SK-N-SH (cell line): ENCODE measurements at regions not wholly inside any gene's neighbourhood (a gene's known extent, or its start where the extent isn't known, plus 50 kb on each side); places are given as distances from the start of the nearest gene placed in this dataset.

Source experiments
- CTCF ChIA-PET: fragments of 300-600, 350-600 bp; formaldehyde crosslinking; extraction: SDS; loops from one replicate; lab custom pipeline; 2021; lab: Yijun Ruan, JAX
- POLR2A ChIA-PET: fragments of 350-600 bp; sonication (Branson Sonifier 250); formaldehyde crosslinking; extraction: SDS; loops from one replicate; lab custom pipeline; 2020; ENCODE audit warnings: antibody characterized with exemption, inconsistent platforms; lab: Yijun Ruan, JAX
- DNase-seq: peaks from one replicate; pipeline ENCODE4 v3.0.0; 2012
- H2AFZ ChIP-seq: fragments of 200-600 bp; sonication (generic); 2 replicates; pipeline ENCODE4 v1.8.1; 2016; ENCODE audit warnings: antibody characterized with exemption, mild to moderate bottlenecking, low read depth
- H3F3A ChIP-seq: fragments of 200-600 bp; sonication (generic); replicated peaks from 2 replicates; pipeline ENCODE3; 2016; ENCODE audit warnings: antibody characterized with exemption, mild to moderate bottlenecking; ENCODE audit not compliant: insufficient read depth
- H3K27ac ChIP-seq, 2 experiments: fragments of 200-500 bp in 1 of 2; fragments of 200-600 bp in 1 of 2; sonication (Bioruptor generic) in 1 of 2; sonication (generic), shearing (Covaris generic) in 1 of 2; 2 replicates each; pipeline versions ENCODE4 v1.5.1 to v1.6.1; 2014 to 2016; ENCODE audit warnings: low read depth in 2 of 2, inconsistent platforms in 1 of 2, low read length in 1 of 2, mild to moderate bottlenecking in 1 of 2, mixed read lengths in 1 of 2
- H3K27me3 ChIP-seq: fragments of 200-600 bp; sonication (generic), shearing (Covaris generic); 2 replicates; pipeline ENCODE4 v1.6.1; 2016; ENCODE audit warnings: mixed run types; ENCODE audit not compliant: insufficient read depth
- H3K36me3 ChIP-seq, 2 experiments: fragments of 200-500 bp in 1 of 2; fragments of 200-600 bp in 1 of 2; sonication (Bioruptor generic) in 1 of 2; sonication (generic) in 1 of 2; replicated peaks in 1 of 2; 2 replicates each; pipeline versions ENCODE3 to v1.5.1; 2014 to 2016; ENCODE audit warnings: low read length in 1 of 2, mild to moderate bottlenecking in 1 of 2; ENCODE audit not compliant: insufficient read depth in 2 of 2, control insufficient read depth in 1 of 2
- H3K4me1 ChIP-seq, 2 experiments: fragments of 200-500 bp in 1 of 2; fragments of 200-600 bp in 1 of 2; sonication (Bioruptor generic) in 1 of 2; sonication (generic), shearing (Covaris generic) in 1 of 2; 2 replicates each; pipeline versions ENCODE4 v1.5.1 to v1.6.1; 2014 to 2016; ENCODE audit warnings: low read depth in 1 of 2, low read length in 1 of 2, mixed run types in 1 of 2; ENCODE audit not compliant: insufficient read depth in 2 of 2, control insufficient read depth in 1 of 2
- H3K4me2 ChIP-seq: fragments of 200-600 bp; sonication (generic), shearing (Covaris generic); 2 replicates; pipeline ENCODE4 v1.6.1; 2017; ENCODE audit warnings: mixed run types
- H3K4me3 ChIP-seq, 2 experiments: fragments of 200-500 bp in 1 of 2; fragments of 200-600 bp in 1 of 2; sonication (Bioruptor generic) in 1 of 2; sonication (generic), shearing (Covaris generic) in 1 of 2; 2 replicates each; pipeline versions ENCODE4 v1.5.1 to v1.8.1; 2014 to 2016; ENCODE audit warnings: low read depth in 2 of 2, inconsistent platforms in 1 of 2, low read length in 1 of 2, mild to moderate bottlenecking in 1 of 2, mixed read lengths in 1 of 2, moderate library complexity in 1 of 2
- H3K79me2 ChIP-seq: fragments of 200-600 bp; sonication (generic); 2 replicates; pipeline ENCODE4 v1.8.1; 2017; ENCODE audit warnings: mild to moderate bottlenecking; ENCODE audit not compliant: insufficient read depth
- H3K9ac ChIP-seq: fragments of 200-600 bp; sonication (generic); 2 replicates; pipeline ENCODE4 v1.6.1; 2017; ENCODE audit warnings: mixed run types
- H3K9me2 ChIP-seq: fragments of 200-600 bp; sonication (generic); 2 replicates; pipeline ENCODE4 v1.6.1; 2017; ENCODE audit warnings: mixed run types
- H3K9me3 ChIP-seq: fragments of 200-600 bp; sonication (generic); 2 replicates; pipeline ENCODE4 v1.6.1; 2017; ENCODE audit warnings: mixed run types, mild to moderate bottlenecking, moderate library complexity
- H4K20me1 ChIP-seq: fragments of 200-600 bp; sonication (generic); 2 replicates; pipeline ENCODE4 v1.6.1; 2017; ENCODE audit warnings: mild to moderate bottlenecking, mixed run types; ENCODE audit not compliant: insufficient read depth
- ELF1 ChIP-seq: IDR thresholded peaks from 2 replicates; pipeline ENCODE4 v1.4.0; 2012
- EZH2phosphoT487 ChIP-seq: fragments of 200-600 bp; sonication (generic); IDR thresholded peaks from 2 replicates; pipeline ENCODE4 v1.6.1; 2017; ENCODE audit warnings: low read depth, mixed run types, mild to moderate bottlenecking, antibody characterized with exemption, moderate library complexity, borderline replicate concordance
- FOSL2 ChIP-seq: IDR thresholded peaks from 2 replicates; pipeline ENCODE4 v1.4.0; 2012; ENCODE audit warnings: low read depth, mild to moderate bottlenecking, moderate library complexity, borderline replicate concordance
- FOXJ3 ChIP-seq: sonication (generic); formaldehyde crosslinking; IDR thresholded peaks from 2 replicates; pipeline ENCODE4 v1.5.1; 2020; ENCODE audit warnings: mild to moderate bottlenecking, missing genetic modification reagents
- FOXM1 ChIP-seq: IDR thresholded peaks from 2 replicates; pipeline ENCODE4 v1.4.0; 2012; ENCODE audit warnings: low read depth, mild to moderate bottlenecking
- GATA2 ChIP-seq: sonication (generic); formaldehyde crosslinking; IDR thresholded peaks from 2 replicates; pipeline ENCODE4 v1.5.0; 2020; ENCODE audit warnings: mild to moderate bottlenecking, missing genetic modification reagents
- IRF3 ChIP-seq: fragments of 150-350 bp; IDR thresholded peaks from 2 replicates; pipeline ENCODE4 v1.6.1; 2016; ENCODE audit warnings: mild to moderate bottlenecking, low read depth, low read length
- JUND ChIP-seq: IDR thresholded peaks from 2 replicates; pipeline ENCODE4 v1.4.0; 2012
- MAX ChIP-seq: IDR thresholded peaks from 2 replicates; pipeline ENCODE4 v1.4.0; 2012; ENCODE audit warnings: low read depth
- MXI1 ChIP-seq: IDR thresholded peaks from 2 replicates; pipeline ENCODE4 v1.6.1; 2012; ENCODE audit warnings: mild to moderate bottlenecking, low read depth, low read length, improper control_type of control experiment
- POLR2AphosphoS5 ChIP-seq: IDR thresholded peaks from 2 replicates; pipeline ENCODE4 v1.6.1; 2012; ENCODE audit warnings: low read depth, low read length
- RAD21 ChIP-seq: IDR thresholded peaks from 2 replicates; pipeline ENCODE4 v1.6.1; 2012; ENCODE audit warnings: mild to moderate bottlenecking, low read length
- REST ChIP-seq: IDR thresholded peaks from 2 replicates; pipeline ENCODE4 v1.6.1; 2012; ENCODE audit warnings: mild to moderate bottlenecking, low read depth, low read length, moderate library complexity
- RFX5 ChIP-seq: IDR thresholded peaks from 2 replicates; pipeline ENCODE4 v1.6.1; 2012; ENCODE audit warnings: mild to moderate bottlenecking, improper control_type of control experiment, low read length
- SIN3A ChIP-seq: IDR thresholded peaks from 2 replicates; pipeline ENCODE4 v1.6.1; 2012; ENCODE audit warnings: low read depth, mild to moderate bottlenecking, low read length, moderate library complexity, borderline replicate concordance
- TCF12 ChIP-seq: IDR thresholded peaks from 2 replicates; pipeline ENCODE4 v1.4.0; 2012
- TEAD4 ChIP-seq: IDR thresholded peaks from 2 replicates; pipeline ENCODE4 v1.4.0; 2012; ENCODE audit warnings: mild to moderate bottlenecking, borderline replicate concordance; ENCODE audit not compliant: insufficient read depth
- WGBS: methylation state at CpG from one replicate; pipeline ENCODE4 v1.1.6; 2017; ENCODE audit warnings: low lambda C conversion rate; 5-methylcytosine and 5-hydroxymethylcytosine counted together
- TF ChIP-seq, protein P1 (sequence below): fragments of 150-350 bp; IDR thresholded peaks from 2 replicates; pipeline ENCODE4 v1.6.1; 2017; ENCODE audit warnings: antibody characterized with exemption, low read length, low read depth, borderline replicate concordance
- TF ChIP-seq, protein P2 (sequence below): fragments of 200-600 bp; sonication (generic); IDR thresholded peaks from 2 replicates; pipeline ENCODE4 v1.6.1; 2017; ENCODE audit warnings: antibody characterized with exemption, mild to moderate bottlenecking, moderate library complexity

- Histone ChIP-seq H3K4me3 (no peak overlapping the region), H3F3A (peaks cover 14% of the 10 kb centered on the region), H4K20me1 (no peaks in the 10 kb centered on the region), H3K27me3 (no peaks in the 10 kb centered on the region), H3K79me2 (no peaks in the 10 kb centered on the region), H3K9ac (no peak overlapping the region), H3K9me2 (no peaks in the 10 kb centered on the region), H3K4me1 (peaks cover 2 to 12% of the 10 kb centered on the region in 2 experiments; a peak in 2 of 4 replicates), H2AFZ (no peak overlapping the region), H3K9me3 (no peaks in the 10 kb centered on the region), H3K36me3 (no peaks in the 10 kb centered on the region), H3K4me2 (no peak overlapping the region), H3K27ac (no peak overlapping the region)
- no peak for TF ChIP-seq FOXJ3 (CRISPR knock-in tag)
- no peak for TF ChIP-seq JUND
- TF ChIP-seq ELF1, result no peak
- TF ChIP-seq EZH2phosphoT487, result no peak
- TF ChIP-seq FOXM1, result no peak
- TF ChIP-seq REST, result no peak
- no peak for TF ChIP-seq FOSL2
- TF ChIP-seq RFX5, result no peak
- no peak for TF ChIP-seq GATA2 (CRISPR knock-in tag)
- TF ChIP-seq MXI1, result no peak
- TF ChIP-seq MAX, result no peak
- TF ChIP-seq TCF12, result no peak
- no peak for TF ChIP-seq SIN3A
- no peak for TF ChIP-seq TEAD4
- TF ChIP-seq RAD21, result no peak
- no peak for TF ChIP-seq IRF3
- TF ChIP-seq, protein P1, sequence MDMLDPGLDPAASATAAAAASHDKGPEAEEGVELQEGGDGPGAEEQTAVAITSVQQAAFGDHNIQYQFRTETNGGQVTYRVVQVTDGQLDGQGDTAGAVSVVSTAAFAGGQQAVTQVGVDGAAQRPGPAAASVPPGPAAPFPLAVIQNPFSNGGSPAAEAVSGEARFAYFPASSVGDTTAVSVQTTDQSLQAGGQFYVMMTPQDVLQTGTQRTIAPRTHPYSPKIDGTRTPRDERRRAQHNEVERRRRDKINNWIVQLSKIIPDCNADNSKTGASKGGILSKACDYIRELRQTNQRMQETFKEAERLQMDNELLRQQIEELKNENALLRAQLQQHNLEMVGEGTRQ, result no peak
- no peak for TF ChIP-seq POLR2AphosphoS5
- TF ChIP-seq, protein P2, sequence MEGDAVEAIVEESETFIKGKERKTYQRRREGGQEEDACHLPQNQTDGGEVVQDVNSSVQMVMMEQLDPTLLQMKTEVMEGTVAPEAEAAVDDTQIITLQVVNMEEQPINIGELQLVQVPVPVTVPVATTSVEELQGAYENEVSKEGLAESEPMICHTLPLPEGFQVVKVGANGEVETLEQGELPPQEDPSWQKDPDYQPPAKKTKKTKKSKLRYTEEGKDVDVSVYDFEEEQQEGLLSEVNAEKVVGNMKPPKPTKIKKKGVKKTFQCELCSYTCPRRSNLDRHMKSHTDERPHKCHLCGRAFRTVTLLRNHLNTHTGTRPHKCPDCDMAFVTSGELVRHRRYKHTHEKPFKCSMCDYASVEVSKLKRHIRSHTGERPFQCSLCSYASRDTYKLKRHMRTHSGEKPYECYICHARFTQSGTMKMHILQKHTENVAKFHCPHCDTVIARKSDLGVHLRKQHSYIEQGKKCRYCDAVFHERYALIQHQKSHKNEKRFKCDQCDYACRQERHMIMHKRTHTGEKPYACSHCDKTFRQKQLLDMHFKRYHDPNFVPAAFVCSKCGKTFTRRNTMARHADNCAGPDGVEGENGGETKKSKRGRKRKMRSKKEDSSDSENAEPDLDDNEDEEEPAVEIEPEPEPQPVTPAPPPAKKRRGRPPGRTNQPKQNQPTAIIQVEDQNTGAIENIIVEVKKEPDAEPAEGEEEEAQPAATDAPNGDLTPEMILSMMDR, result no peak
- ChIA-PET POLR2A (no interaction called here), CTCF (interaction anchor here (1.4 kb wide), 1 partner anchor 41 kb away, joined by 3 read pairs; no protein-coding TSS in a partner anchor)
- no peak for DNase-seq
- 85% methylated on average over 3 of the region's 4 CpGs for WGBS
Observed at GRCh38 chr3:112693186-112693585, 52.2 kb upstream of the CCDC80 start.
